B cell (primary cell): ENCODE measurements at regions not wholly inside any gene's neighbourhood (a gene's known extent, or its start where the extent isn't known, plus 50 kb on each side); places are given as distances from the start of the nearest gene placed in this dataset.

Source experiments
- ATAC-seq: fragments of 200-7000 bp; cut with Tn5 transposase; one replicate; pipeline ENCODE4 v1.10.0; 2021; ENCODE audit warnings: low read depth, mild to moderate bottlenecking, moderate number of reproducible peaks, moderate library complexity
- CTCF ChIA-PET: fragments of 350-600 bp; sonication (Branson Sonifier 250); formaldehyde crosslinking; loops from one replicate; lab custom pipeline; 2021; ENCODE audit warnings: antibody characterized with exemption, inconsistent platforms; lab: Charles Lee
- POLR2A ChIA-PET: fragments of 350-600 bp; sonication (Branson Sonifier 250); formaldehyde crosslinking; loops from one replicate; lab custom pipeline; 2021; ENCODE audit warnings: antibody characterized with exemption; lab: Charles Lee
- DNase-seq: peaks from one replicate; pipeline ENCODE4 v3.0.0; 2013
- H2AFZ ChIP-seq: 2 replicates; pipeline ENCODE4 v1.6.1; 2012; ENCODE audit warnings: mild to moderate bottlenecking, low read depth, low read length; ENCODE audit not compliant: insufficient read depth, poor library complexity, severe bottlenecking
- H3K27ac ChIP-seq, 2 donors: 1 replicate in 1 of 2; 2 replicates in 1 of 2; pipeline ENCODE4 v1.5.1; 2012 to 2013; ENCODE audit warnings: low read length in 2 of 2, mild to moderate bottlenecking in 2 of 2, moderate library complexity in 1 of 2
- H3K27me3 ChIP-seq, 4 experiments: fragments of 200-600 bp in 1 of 4; sonication (generic) in 1 of 4; replicated peaks in 1 of 4; 1 replicate in 2 of 4; 2 replicates in 2 of 4; pipeline versions ENCODE4 v1.6.1 to v1.7.0; 2013 to 2016; ENCODE audit warnings: low read length in 3 of 4, mild to moderate bottlenecking in 2 of 4, mixed read lengths in 1 of 4, moderate library complexity in 1 of 4; ENCODE audit not compliant: insufficient read depth in 4 of 4, control insufficient read depth in 3 of 4; ENCODE audit errors: control extremely low read depth in 1 of 4
- H3K36me3 ChIP-seq, 2 experiments: replicated peaks in 1 of 2; 1 replicate in 1 of 2; 2 replicates in 1 of 2; pipeline versions ENCODE4 v1.6.1 to v1.7.1; 2013; ENCODE audit warnings: low read length in 1 of 2; ENCODE audit not compliant: insufficient read depth in 2 of 2, control insufficient read depth in 1 of 2; ENCODE audit errors: control extremely low read depth in 1 of 2, extremely low read depth in 1 of 2
- H3K4me1 ChIP-seq, 2 donors: fragments of 200-600 bp in 1 of 2; sonication (generic) in 1 of 2; 1 replicate in 1 of 2; 2 replicates in 1 of 2; pipeline versions ENCODE4 v1.5.1 to v1.6.1; 2013 to 2017; ENCODE audit warnings: low read length in 2 of 2; ENCODE audit not compliant: control insufficient read depth in 2 of 2, insufficient read depth in 2 of 2
- H3K4me2 ChIP-seq: replicated peaks from 2 replicates; pipeline ENCODE3; 2012; ENCODE audit warnings: mild to moderate bottlenecking, low read depth, low read length; ENCODE audit not compliant: poor library complexity, severe bottlenecking
- H3K4me3 ChIP-seq, 5 experiments: fragments of 200-600 bp in 1 of 5; sonication (generic) in 1 of 5; 1 replicate in 3 of 5; 2 replicates in 2 of 5; pipeline versions ENCODE4 v1.5.1 to v1.7.0; 2011 to 2016; ENCODE audit warnings: low read length in 4 of 5, mild to moderate bottlenecking in 4 of 5, low read depth in 2 of 5, control low read depth in 1 of 5, moderate library complexity in 1 of 5; ENCODE audit not compliant: insufficient read depth in 1 of 5; ENCODE audit errors: control extremely low read depth in 1 of 5, extremely low read depth in 1 of 5
- H3K79me2 ChIP-seq: fragments of 200-600 bp; sonication (generic); one replicate; pipeline ENCODE4 v1.6.0; 2016; ENCODE audit warnings: low read length; ENCODE audit not compliant: control insufficient read depth, insufficient read depth
- H3K9ac ChIP-seq: fragments of 200-600 bp; sonication (generic); 2 replicates; pipeline ENCODE4 v1.6.1; 2017; ENCODE audit warnings: mild to moderate bottlenecking, low read length, moderate library complexity
- H3K9me3 ChIP-seq, 3 donors: one replicate each; pipeline versions ENCODE4 v1.6.1 to v1.7.1; 2013; ENCODE audit warnings: low read length in 2 of 3; ENCODE audit not compliant: control insufficient read depth in 2 of 3, insufficient read depth in 1 of 3; ENCODE audit errors: control extremely low read depth in 1 of 3
- H4K20me1 ChIP-seq: 2 replicates; pipeline ENCODE4 v1.6.0; 2012; ENCODE audit warnings: mild to moderate bottlenecking, low read length; ENCODE audit not compliant: insufficient read depth, control insufficient read depth, poor library complexity, severe bottlenecking
- H3K27ac Mint-ChIP-seq: one replicate; pipeline ENCODE4 v1.8.0; 2021; ENCODE audit warnings: mixed read lengths
- H3K27me3 Mint-ChIP-seq: one replicate; pipeline ENCODE4 v1.8.0; 2021; ENCODE audit warnings: mixed read lengths
- H3K4me1 Mint-ChIP-seq: one replicate; pipeline ENCODE4 v1.8.0; 2021; ENCODE audit warnings: mixed read lengths
- H3K4me3 Mint-ChIP-seq: one replicate; pipeline ENCODE4 v1.8.0; 2021; ENCODE audit warnings: mixed read lengths
- H3K9me3 Mint-ChIP-seq: one replicate; pipeline ENCODE4 v1.8.0; 2022; ENCODE audit warnings: mixed read lengths; ENCODE audit not compliant: insufficient read depth
- CTCF ChIP-seq: fragments of 200-600 bp; IDR thresholded peaks from one replicate; pipeline ENCODE4 v1.8.0; 2022; ENCODE audit warnings: antibody characterized with exemption, mild to moderate bottlenecking
- EZH2 ChIP-seq: IDR thresholded peaks from 2 replicates; pipeline ENCODE4 v1.6.1; 2012; ENCODE audit warnings: borderline replicate concordance, low read depth, mild to moderate bottlenecking, moderate library complexity, low read length; ENCODE audit not compliant: insufficient read depth, poor library complexity, severe bottlenecking
- WGBS: methylation state at CpG from one replicate; pipeline ENCODE4 v1.1.5; 2013; ENCODE audit warnings: missing lambda C conversion rate; ENCODE audit not compliant: insufficient coverage; 5-methylcytosine and 5-hydroxymethylcytosine counted together
- intact Hi-C: fragments of 100-400 bp; cut with micrococcal nuclease; formaldehyde crosslinking; loops from one replicate; pipeline ENCODE4 v1.10.0; 2022

DNA sequence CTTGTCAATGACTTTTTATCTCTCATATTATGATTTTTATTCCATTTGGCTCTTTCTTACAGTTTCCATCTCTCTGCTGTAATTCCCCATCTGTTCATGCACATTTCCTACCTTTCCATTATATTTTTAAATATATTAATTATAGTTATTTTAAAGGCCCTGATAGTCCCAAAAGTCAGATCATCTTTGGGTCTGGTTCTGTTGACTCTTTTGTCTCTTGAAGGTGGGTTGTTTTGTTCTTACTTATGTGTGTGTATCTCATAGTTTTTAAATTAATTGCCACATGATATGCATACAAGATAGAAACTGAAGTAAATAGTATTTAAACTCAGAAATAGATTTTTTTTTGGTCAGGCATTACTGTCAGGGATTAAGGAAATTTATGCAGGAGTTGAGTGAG, 178.0 kb upstream of the AJAP1 start:
- ChIA-PET CTCF (no interaction called here), POLR2A (no interaction called here)
- Histone ChIP-seq H2AFZ (no peak overlapping the region), H3K4me2 (no peak overlapping the region), H3K4me1 (no peaks in the 10 kb centered on the region), H3K4me3 (no peak overlapping the region), H4K20me1 (no peaks in the 10 kb centered on the region), H3K79me2 (no peaks in the 10 kb centered on the region), H3K9me3 (peaks cover 0 to 20% (median 4%) of the 10 kb centered on the region in 3 donors), H3K36me3 (no peaks in the 10 kb centered on the region), H3K27me3 (no peaks in the 10 kb centered on the region), H3K9ac (no peak overlapping the region), H3K27ac (no peak overlapping the region)
- DNase-seq (no peak), ATAC-seq (no peak)
- Mint-ChIP-seq H3K4me1 (no peaks in the 10 kb centered on the region), H3K27me3 (peaks cover 4% of the 10 kb centered on the region), H3K9me3 (no peaks in the 10 kb centered on the region), H3K27ac (no peak overlapping the region), H3K4me3 (no peak overlapping the region)
- intact Hi-C loops, result no loop called here
- TF ChIP-seq CTCF (no peak), EZH2 (no peak)

- Histone ChIP-seq H3K9me3 (peaks cover 0 to 26% (median 4%) of the 10 kb centered on the region in 3 donors), H3K27ac (no peak overlapping the region), H3K9ac (no peak overlapping the region), H3K4me3 (no peak overlapping the region), H3K4me2 (no peak overlapping the region), H4K20me1 (no peaks in the 10 kb centered on the region), H3K36me3 (no peaks in the 10 kb centered on the region), H3K4me1 (no peaks in the 10 kb centered on the region), H2AFZ (no peak overlapping the region), H3K79me2 (no peaks in the 10 kb centered on the region), H3K27me3 (no peaks in the 10 kb centered on the region)
- 88% methylated on average over 16 of the region's 18 CpGs for WGBS
- intact Hi-C loops, result no loop called here
- H3K27me3 Mint-ChIP-seq, result peaks cover 3% of the 10 kb centered on the region
- no peak overlapping the region for H3K4me3 Mint-ChIP-seq
- ATAC-seq (no peak), DNase-seq (no peak)
- H3K4me1 Mint-ChIP-seq, result no peaks in the 10 kb centered on the region
- CTCF ChIA-PET, result no interaction called here
- TF ChIP-seq CTCF (no peak), EZH2 (no peak)
- no peaks in the 10 kb centered on the region for H3K9me3 Mint-ChIP-seq
- POLR2A ChIA-PET, result no interaction called here
- no peak overlapping the region for H3K27ac Mint-ChIP-seq
Observed at GRCh38 chr1:4481451-4481850, 173.0 kb upstream of the AJAP1 start.
